Fibroblast of lung (primary cell): ENCODE measurements at regions not wholly inside any gene's neighbourhood (a gene's known extent, or its start where the extent isn't known, plus 50 kb on each side); places are given as distances from the start of the nearest gene placed in this dataset.

Source experiments
- DNase-seq, 2 donors: peaks; one replicate each; pipeline versions ENCODE4 v3.0.0 to v3.0.0-alpha.2; 2010; ENCODE audit warnings: low read depth in 2 of 2
- H2AFZ ChIP-seq: 2 replicates; pipeline ENCODE4 v1.5.1; 2012; ENCODE audit warnings: low read length, control low read depth, inconsistent platforms
- H3K27ac ChIP-seq: 2 replicates; pipeline ENCODE4 v1.5.1; 2011; ENCODE audit warnings: low read length, control low read depth; ENCODE audit not compliant: insufficient read depth
- H3K27me3 ChIP-seq: 2 replicates; pipeline ENCODE4 v1.5.1; 2011; ENCODE audit warnings: mild to moderate bottlenecking, low read length; ENCODE audit not compliant: control insufficient read depth, insufficient read depth
- H3K36me3 ChIP-seq: 2 replicates; pipeline ENCODE4 v1.5.1; 2011; ENCODE audit warnings: low read length; ENCODE audit not compliant: control insufficient read depth, insufficient read depth
- H3K4me1 ChIP-seq: 2 replicates; pipeline ENCODE4 v1.5.1; 2011; ENCODE audit warnings: low read length; ENCODE audit not compliant: control insufficient read depth, insufficient read depth; ENCODE audit errors: extremely low read depth
- H3K4me2 ChIP-seq: 2 replicates; pipeline ENCODE4 v1.5.1; 2011; ENCODE audit warnings: low read length, control low read depth; ENCODE audit not compliant: insufficient read depth; ENCODE audit errors: extremely low read depth
- H3K4me3 ChIP-seq, 4 experiments: fragments of 200-600 bp in 1 of 4; sonication (generic) in 1 of 4; replicated peaks in 1 of 4; 2 replicates each; pipeline ENCODE4 v1.5.1; 2011 to 2016; ENCODE audit warnings: low read length in 4 of 4, low read depth in 3 of 4, mild to moderate bottlenecking in 3 of 4, control low read depth in 2 of 4, inconsistent platforms in 1 of 4, mixed read lengths in 1 of 4; ENCODE audit not compliant: insufficient read depth in 1 of 4; ENCODE audit errors: control extremely low read depth in 1 of 4
- H3K79me2 ChIP-seq: 2 replicates; pipeline ENCODE4 v1.5.1; 2012; ENCODE audit warnings: mild to moderate bottlenecking, low read length, inconsistent platforms; ENCODE audit not compliant: control insufficient read depth, insufficient read depth
- H3K9ac ChIP-seq: 2 replicates; pipeline ENCODE4 v1.5.1; 2011; ENCODE audit warnings: mild to moderate bottlenecking, low read length, control low read depth; ENCODE audit not compliant: insufficient read depth
- H3K9me3 ChIP-seq: 2 replicates; pipeline ENCODE4 v1.5.1; 2012; ENCODE audit warnings: low read depth, low read length; ENCODE audit not compliant: control insufficient read depth, insufficient read depth
- H4K20me1 ChIP-seq: 2 replicates; pipeline ENCODE4 v1.5.1; 2011; ENCODE audit warnings: low read length; ENCODE audit not compliant: control insufficient read depth, insufficient read depth; ENCODE audit errors: extremely low read depth
- EZH2 ChIP-seq: IDR thresholded peaks from 2 replicates; pipeline ENCODE4 v1.5.1; 2012; ENCODE audit warnings: low read length, control low read depth, mild to moderate bottlenecking; ENCODE audit errors: missing control alignments
- TF ChIP-seq, protein P1 (sequence below), 2 donors: IDR thresholded peaks in 1 of 2; conservative IDR thresholded peaks in 1 of 2; 1 replicate in 1 of 2; 2 replicates in 1 of 2; pipeline ENCODE4 v1.5.1; 2011 to 2012; ENCODE audit warnings: low read length in 2 of 2, control low read depth in 1 of 2, inconsistent platforms in 1 of 2, low read depth in 1 of 2, mild to moderate bottlenecking in 1 of 2

DNA sequence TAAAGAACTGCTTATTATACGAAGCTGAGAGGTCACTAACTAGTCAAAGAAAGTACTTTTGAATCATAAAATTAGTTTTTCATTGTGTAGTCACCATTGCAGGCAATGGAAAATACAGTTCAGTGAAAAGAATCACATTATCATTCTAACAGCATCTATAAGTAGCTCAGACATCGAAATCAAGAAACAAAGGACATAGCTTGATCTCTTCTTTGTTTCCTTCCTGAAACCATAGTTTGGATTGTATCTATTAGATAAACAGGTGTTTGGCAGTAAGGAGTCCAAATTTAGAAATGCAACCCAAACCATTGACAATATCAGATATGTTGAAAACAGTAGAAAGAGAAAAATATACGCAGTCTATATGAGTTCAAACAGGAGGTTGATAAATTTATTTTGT, 697.3 kb downstream of the TFAP2A start:
- Histone ChIP-seq H3K27ac (no peak overlapping the region), H3K9ac (no peak overlapping the region), H3K4me3 (no peak overlapping the region), H2AFZ (no peak overlapping the region), H3K27me3 (no peaks in the 10 kb centered on the region), H3K4me2 (no peak overlapping the region), H3K4me1 (no peaks in the 10 kb centered on the region), H3K36me3 (no peaks in the 10 kb centered on the region), H3K9me3 (no peaks in the 10 kb centered on the region), H3K79me2 (no peaks in the 10 kb centered on the region), H4K20me1 (no peaks in the 10 kb centered on the region)
- TF ChIP-seq, protein P1, sequence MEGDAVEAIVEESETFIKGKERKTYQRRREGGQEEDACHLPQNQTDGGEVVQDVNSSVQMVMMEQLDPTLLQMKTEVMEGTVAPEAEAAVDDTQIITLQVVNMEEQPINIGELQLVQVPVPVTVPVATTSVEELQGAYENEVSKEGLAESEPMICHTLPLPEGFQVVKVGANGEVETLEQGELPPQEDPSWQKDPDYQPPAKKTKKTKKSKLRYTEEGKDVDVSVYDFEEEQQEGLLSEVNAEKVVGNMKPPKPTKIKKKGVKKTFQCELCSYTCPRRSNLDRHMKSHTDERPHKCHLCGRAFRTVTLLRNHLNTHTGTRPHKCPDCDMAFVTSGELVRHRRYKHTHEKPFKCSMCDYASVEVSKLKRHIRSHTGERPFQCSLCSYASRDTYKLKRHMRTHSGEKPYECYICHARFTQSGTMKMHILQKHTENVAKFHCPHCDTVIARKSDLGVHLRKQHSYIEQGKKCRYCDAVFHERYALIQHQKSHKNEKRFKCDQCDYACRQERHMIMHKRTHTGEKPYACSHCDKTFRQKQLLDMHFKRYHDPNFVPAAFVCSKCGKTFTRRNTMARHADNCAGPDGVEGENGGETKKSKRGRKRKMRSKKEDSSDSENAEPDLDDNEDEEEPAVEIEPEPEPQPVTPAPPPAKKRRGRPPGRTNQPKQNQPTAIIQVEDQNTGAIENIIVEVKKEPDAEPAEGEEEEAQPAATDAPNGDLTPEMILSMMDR (conservative IDR thresholded peaks at IDR 0.05 in 1 of 2, IDR thresholded peaks at IDR 0.05 in 1 of 2; ENCODE audit: low read depth in 1 of 2, low read length in 2 of 2), result no peak
- no peak for TF ChIP-seq EZH2
- no peak for DNase-seq

- Histone ChIP-seq H3K27me3 (no peaks in the 10 kb centered on the region), H3K9me3 (no peaks in the 10 kb centered on the region), H3K36me3 (no peaks in the 10 kb centered on the region), H3K4me3 (no peak overlapping the region), H2AFZ (no peak overlapping the region), H3K9ac (no peak overlapping the region), H3K4me1 (no peaks in the 10 kb centered on the region), H3K4me2 (no peak overlapping the region), H4K20me1 (no peaks in the 10 kb centered on the region), H3K27ac (no peak overlapping the region), H3K79me2 (no peaks in the 10 kb centered on the region)
- TF ChIP-seq, protein P1 (conservative IDR thresholded peaks at IDR 0.05 in 1 of 2, IDR thresholded peaks at IDR 0.05 in 1 of 2; ENCODE audit: low read depth in 1 of 2, low read length in 2 of 2), result no peak
- TF ChIP-seq EZH2, result no peak
- no peak for DNase-seq
These were observed 703.5 kb downstream of the TFAP2A start for GRCh38 chr6:9711365-9711764.

DNA sequence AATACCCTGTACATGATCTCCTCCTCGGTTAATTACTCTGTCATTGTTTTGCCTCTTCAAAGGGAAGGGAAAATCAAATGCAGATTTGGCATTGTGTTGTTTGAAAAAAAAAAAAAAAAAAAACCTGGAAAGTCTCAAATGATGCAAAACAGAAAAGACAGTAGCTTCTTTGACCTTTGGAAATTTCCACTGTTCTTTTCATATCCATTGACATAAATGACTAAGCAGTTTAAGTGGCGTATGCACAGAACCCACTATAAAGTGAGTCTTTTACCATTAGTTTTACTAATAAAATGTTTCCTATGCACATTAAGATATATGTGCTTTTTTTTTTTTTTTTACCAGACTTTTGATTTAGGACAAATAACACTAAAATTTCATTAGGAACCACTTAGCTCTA, 704.3 kb downstream of the TFAP2A start:
- H3K4me2 ChIP-seq, result no peak overlapping the region
- H3K27me3 ChIP-seq, result no peaks in the 10 kb centered on the region
- no peak overlapping the region for H3K9ac ChIP-seq
- H3K4me3 ChIP-seq, result no peak overlapping the region
- no peaks in the 10 kb centered on the region for H3K36me3 ChIP-seq
- no peak overlapping the region for H3K27ac ChIP-seq
- H3K9me3 ChIP-seq, result no peaks in the 10 kb centered on the region
- no peak for DNase-seq
- no peaks in the 10 kb centered on the region for H3K79me2 ChIP-seq
- no peaks in the 10 kb centered on the region for H3K4me1 ChIP-seq
- H2AFZ ChIP-seq, result no peak overlapping the region
- TF ChIP-seq, protein P1 (conservative IDR thresholded peaks at IDR 0.05 in 1 of 2, IDR thresholded peaks at IDR 0.05 in 1 of 2; ENCODE audit: low read depth in 1 of 2, low read length in 2 of 2), result no peak
- TF ChIP-seq EZH2, result no peak
- H4K20me1 ChIP-seq, result no peaks in the 10 kb centered on the region
